Bone marrow (tissue), 2 donors: ENCODE measurements at regions not wholly inside any gene's neighbourhood (a gene's known extent, or its start where the extent isn't known, plus 50 kb on each side); places are given as distances from the start of the nearest gene placed in this dataset.

Experiments used
- DNase-seq, 2 donors: peaks; one replicate each; lab custom pipeline; 2025; lab: John Stamatoyannopoulos, UW

- no peak for DNase-seq
These were observed 120.2 kb upstream of the XYLT1 start for GRCh38 chr16:17590711-17591654.

GRCh38 chr16:17589898-17590297 is 119.1 kb upstream of the XYLT1 start:
- DNase-seq = no peak

- no peak for DNase-seq
These were observed 114.8 kb upstream of the XYLT1 start for GRCh38 chr16:17585449-17586074.

- peak; percentile 1 to 70 for DNase-seq
These were observed 108.5 kb upstream of the XYLT1 start for GRCh38 chr16:17578981-17579874.

- no peak for DNase-seq
These were observed 103.5 kb upstream of the XYLT1 start for GRCh38 chr16:17574256-17574655.

GRCh38 chr16:17572145-17572544 is 101.4 kb upstream of the XYLT1 start:
- DNase-seq = no peak

- no peak for DNase-seq
These were observed 100.8 kb upstream of the XYLT1 start for GRCh38 chr16:17571499-17572093.

GRCh38 chr16:17568239-17568638 is 97.5 kb upstream of the XYLT1 start:
- DNase-seq = no peak

GRCh38 chr16:17567455-17567854 is 96.7 kb upstream of the XYLT1 start:
- no peak for DNase-seq

GRCh38 chr16:17566656-17567450 is 96.1 kb upstream of the XYLT1 start:
- DNase-seq = no peak

- DNase-seq = no peak
These were observed 95.3 kb upstream of the XYLT1 start for GRCh38 chr16:17566075-17566474.

- DNase-seq = no peak
These were observed 94.8 kb upstream of the XYLT1 start for GRCh38 chr16:17565605-17566004.

GRCh38 chr16:17564856-17565255 is 94.1 kb upstream of the XYLT1 start:
- no peak for DNase-seq

GRCh38 chr16:17563323-17564091 is 92.7 kb upstream of the XYLT1 start:
- DNase-seq = no peak

- DNase-seq = no peak
These were observed 90.3 kb upstream of the XYLT1 start for GRCh38 chr16:17561056-17561455.

GRCh38 chr16:17560548-17560947 is 89.8 kb upstream of the XYLT1 start:
- DNase-seq = no peak

- DNase-seq = no peak
These were observed 88.6 kb upstream of the XYLT1 start for GRCh38 chr16:17559394-17559793.

- DNase-seq = no peak
These were observed 87.2 kb upstream of the XYLT1 start for GRCh38 chr16:17557949-17558348.

GRCh38 chr16:17557480-17557879 is 86.7 kb upstream of the XYLT1 start:
- DNase-seq = no peak
